HG02798 (cell line): ENCODE measurements at regions not wholly inside any gene's neighbourhood (a gene's known extent, or its start where the extent isn't known, plus 50 kb on each side); places are given as distances from the start of the nearest gene placed in this dataset.
"Not testable (repeated sequence)": the region's sequence is repeated elsewhere in the genome, so short reads cannot be mapped to it uniquely, and the experiment has no call there.

Source experiments
- ATAC-seq: cut with Tn5 transposase; IDR thresholded peaks from one replicate; pipeline ENCODE4 v1.9.1; 2021; ENCODE audit warnings: mild to moderate bottlenecking; ENCODE audit not compliant: unreplicated experiment, poor library complexity

DNA sequence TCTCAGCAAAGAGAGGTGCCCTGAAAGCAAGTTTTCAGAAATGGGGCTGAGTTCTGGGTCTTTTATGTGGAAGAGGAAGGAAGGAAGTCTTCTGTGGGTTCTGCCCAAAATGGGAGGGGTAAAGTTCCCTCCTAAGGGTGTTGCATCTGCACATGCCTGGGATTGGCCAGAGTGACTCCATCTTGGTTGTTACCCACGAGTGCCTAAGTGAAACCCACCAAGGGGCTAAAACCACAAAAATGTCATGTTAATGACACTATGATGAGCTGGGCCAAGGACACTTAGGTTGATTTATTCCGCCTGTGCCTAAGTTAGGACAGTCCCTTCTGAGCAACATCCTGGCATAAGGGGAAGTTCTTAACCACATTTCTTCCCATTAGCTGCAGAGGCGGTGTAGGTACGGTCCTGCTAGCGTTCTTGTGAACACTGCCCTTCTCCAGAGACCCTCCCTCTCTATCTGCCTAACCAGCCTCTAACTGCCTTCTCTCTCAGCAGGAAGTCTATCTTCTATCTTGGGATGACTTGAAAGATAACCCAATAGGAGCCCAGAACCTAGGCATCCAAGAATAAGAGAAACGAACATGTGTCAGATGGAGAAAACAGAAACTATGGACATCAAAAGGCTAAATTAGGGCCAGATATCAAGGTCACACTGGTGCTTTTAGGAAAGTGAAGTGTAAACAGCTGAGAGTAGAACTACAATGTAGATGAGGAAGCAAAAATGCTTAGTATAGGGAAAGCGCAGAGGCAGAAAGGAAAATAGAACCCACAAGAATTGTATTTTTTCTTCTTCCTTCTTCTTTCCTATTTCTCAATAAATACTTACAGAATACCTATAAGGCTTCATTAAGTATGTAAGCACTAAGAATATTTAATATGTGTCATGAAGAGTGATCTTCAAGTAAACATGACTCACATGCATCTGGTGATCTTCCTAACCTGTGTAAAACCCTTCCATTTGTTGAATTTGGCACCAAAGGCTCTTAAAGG lies 104.2 kb upstream of the AMN1 start:
- peak; percentile 64 for ATAC-seq

DNA sequence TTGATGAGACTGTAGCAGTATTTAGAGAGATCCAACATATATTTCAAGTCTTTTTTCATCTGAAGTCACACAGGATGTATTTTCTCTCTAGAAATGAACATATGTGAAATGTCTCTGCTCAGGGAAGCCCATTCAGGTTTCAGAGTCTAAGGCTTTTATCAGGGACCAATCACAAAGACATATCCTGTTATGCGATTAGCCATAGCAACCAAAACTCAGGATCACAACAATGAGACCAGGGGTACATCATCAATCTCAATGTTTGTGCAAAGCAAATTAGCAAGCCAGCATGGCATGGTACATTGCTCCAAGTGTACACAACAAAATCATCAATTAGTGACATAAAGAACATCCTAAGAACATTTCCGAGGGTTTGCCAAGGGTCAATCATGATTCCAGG lies 99.2 kb upstream of the AMN1 start:
- ATAC-seq: no peak

- ATAC-seq: no peak
These were observed 93.9 kb upstream of the AMN1 start for GRCh38 chr12:31822761-31823160.

- no peak for ATAC-seq
These were observed 92.7 kb upstream of the AMN1 start for GRCh38 chr12:31821484-31821883.

DNA sequence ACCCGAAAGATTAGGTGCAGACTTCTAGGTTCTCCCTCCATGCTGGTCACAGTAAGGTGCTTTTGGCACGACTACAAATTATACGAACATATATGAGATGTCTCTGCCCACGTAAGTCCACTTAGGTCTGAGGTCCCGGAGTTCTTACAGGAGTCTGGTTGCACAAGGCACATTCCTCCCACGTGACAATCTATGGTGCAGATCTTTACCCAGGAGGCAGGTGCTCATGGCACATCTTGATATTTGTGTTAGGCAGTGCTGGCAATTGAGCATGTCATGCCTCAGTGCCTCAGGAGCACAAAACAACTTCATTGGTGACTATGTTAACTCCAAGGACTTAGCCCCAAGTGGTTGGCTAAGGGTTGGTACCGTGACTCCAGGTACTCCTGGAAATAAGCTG lies 92.0 kb upstream of the AMN1 start:
- no peak for ATAC-seq

- no peak for ATAC-seq
These were observed 90.6 kb upstream of the AMN1 start for GRCh38 chr12:31819427-31819826.

GRCh38 chr12:31818623-31819268 lies 89.9 kb upstream of the AMN1 start:
- no peak for ATAC-seq

- ATAC-seq: no peak
These were observed 88.3 kb upstream of the AMN1 start for GRCh38 chr12:31817120-31817519.

GRCh38 chr12:31815096-31815495 lies 86.3 kb upstream of the AMN1 start:
- ATAC-seq: no peak

- no peak for ATAC-seq
These were observed 84.5 kb upstream of the AMN1 start for GRCh38 chr12:31813305-31813704.

DNA sequence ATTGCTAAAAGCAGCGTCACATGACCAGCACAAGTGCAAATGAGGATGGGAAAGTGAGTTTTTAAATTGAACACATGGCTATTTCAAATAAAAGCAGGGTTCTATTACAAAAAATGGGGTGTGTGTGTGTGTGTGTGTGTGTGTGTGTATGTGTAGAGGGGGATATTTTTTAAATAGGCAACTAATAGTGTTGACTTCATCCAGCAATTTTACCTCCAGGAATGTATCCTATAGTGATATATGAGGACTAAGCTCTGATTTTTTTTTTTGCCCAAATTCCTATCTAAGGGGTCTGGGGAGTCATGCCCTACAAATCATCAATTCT lies 78.9 kb upstream of the AMN1 start:
- ATAC-seq: no peak

- ATAC-seq: peak; percentile 17
These were observed 78.4 kb upstream of the AMN1 start for GRCh38 chr12:31807081-31807772.

DNA sequence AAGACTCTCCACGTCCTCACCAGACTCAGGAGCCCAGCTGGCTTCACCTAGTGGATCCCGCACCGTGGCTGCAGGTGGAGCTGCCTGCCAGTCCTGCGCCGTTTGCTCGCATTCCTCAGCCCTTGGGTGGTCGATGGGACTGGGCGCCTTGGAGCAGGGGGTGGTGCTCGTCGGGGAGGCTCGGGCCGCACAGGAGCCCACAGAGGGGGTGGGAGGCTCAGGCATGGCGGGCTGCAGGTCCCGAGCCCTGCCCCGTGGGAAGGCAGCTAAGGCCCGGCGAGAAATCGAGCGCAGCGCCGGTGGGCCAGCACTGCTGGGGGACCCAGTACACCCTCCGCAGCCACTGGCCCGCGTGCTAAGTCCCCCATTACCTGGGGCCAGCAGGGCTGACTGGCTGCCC lies 76.9 kb upstream of the AMN1 start:
- ATAC-seq: not testable (repeated sequence)

GRCh38 chr12:31804707-31805106 lies 75.9 kb upstream of the AMN1 start:
- not testable (repeated sequence) for ATAC-seq

- ATAC-seq: peak; percentile 29
These were observed 75.3 kb upstream of the AMN1 start for GRCh38 chr12:31804185-31804504.

DNA sequence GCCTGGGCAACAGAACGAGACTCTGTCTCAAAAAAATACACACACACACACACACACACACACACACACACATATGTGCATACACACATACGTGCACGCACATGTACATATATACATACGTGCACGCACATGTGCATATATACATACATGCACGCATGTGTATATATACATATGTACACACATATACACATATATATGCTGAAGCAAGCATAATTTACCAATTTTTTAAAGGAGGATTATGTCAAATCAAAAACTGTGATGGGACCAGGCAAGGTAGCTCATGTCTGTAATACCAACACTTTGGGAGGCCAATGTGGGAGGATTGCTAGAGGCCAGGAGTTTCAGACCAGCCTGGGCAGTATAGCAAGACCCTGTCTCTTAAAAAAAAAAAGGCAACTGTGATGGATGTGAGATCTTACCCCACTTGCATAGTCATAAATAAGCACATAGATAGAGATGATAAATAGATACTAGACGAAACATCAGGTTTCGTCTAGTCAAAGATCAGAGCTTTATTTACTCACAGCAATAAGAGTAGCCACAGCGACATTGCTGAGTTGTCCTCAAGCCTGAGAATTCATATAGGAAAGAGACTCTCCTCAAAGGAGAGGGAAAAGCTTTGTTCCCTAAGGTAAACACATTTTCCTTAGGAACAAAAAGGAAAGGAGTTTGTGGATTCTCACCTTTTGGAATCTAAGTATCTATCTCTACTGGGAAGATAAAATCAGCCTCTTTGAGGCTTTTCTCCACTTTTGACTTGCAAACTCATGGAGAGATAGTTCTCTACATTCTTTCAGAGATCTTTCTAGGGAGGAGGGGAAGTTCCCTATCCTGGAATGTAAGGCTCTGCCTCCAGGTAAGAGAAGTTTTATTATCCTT lies 74.7 kb upstream of the AMN1 start:
- ATAC-seq: no peak

DNA sequence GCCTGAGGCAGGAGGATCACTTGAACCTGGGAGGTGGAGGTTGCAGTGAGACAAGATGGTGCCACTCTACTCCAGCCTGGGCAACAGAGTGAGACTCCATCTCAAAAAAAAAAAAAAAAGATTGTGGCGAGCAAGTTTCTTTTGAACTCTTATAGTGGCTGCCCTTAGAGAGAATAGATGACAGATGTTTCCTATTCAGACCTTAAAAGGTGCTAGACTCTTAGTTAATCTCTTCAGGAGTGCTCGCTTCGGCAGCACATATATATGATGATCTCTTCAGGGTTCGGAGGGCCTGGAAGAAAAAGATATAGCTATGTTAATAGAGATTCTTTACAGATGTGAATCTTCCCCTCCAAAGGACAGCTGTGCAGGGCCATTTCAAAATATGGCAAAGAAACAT lies 73.1 kb upstream of the AMN1 start:
- no peak for ATAC-seq

DNA sequence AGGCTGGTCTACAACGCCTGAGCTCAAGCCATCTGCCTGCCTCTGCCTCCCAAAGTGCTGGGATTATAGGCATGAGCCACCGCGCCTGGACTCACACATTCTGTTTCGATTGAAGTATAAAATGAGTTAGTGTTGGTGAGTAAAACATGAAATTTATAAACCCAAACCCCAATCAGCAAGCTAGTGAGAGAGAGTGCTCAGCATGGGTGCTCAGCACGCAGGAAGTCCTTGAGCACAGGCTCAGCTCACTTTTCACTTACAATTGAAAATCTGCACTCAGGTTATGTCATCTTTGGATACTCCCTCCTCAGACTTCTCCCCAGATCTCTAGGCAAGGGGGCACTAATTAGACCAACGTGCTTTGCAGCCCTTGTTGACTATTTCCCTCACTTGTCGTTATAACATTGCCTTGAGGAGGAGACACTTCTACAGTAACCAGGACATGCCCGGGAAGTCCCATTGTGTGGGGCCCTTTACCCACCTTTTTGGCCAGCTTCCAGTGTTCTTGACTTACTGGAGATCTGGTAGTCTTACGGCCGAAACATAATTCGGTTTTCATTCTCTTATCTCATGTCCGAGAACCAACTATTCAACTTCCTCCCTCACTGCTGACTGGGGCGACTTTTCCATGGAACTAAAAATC lies 68.5 kb upstream of the AMN1 start:
- no peak for ATAC-seq

GRCh38 chr12:31796270-31796951 lies 67.6 kb upstream of the AMN1 start:
- no peak for ATAC-seq
